ENCODE measurements at regions not wholly inside any gene's neighbourhood (a gene's known extent, or its start where the extent isn't known, plus 50 kb on each side); places are given as distances from the start of the nearest gene placed in this dataset.
A peak's percentile ranks its signal among the peaks of the same experiment; 100 is the strongest.

GRCh38 chr2:215624423-215624829, 188.6 kb upstream of the FN1 start (continued):
- TF ChIP-seq ZNF512B (CRISPR knock-in tag; IDR thresholded peaks at IDR 0.05; ENCODE audit: borderline replicate concordance) = 0 out of 2 replicates have a peak, but pooled peaks have one; percentile 33
- peak; percentile 75; the same call in 1 of the 2 replicates for TF ChIP-seq HOXA5 (CRISPR knock-in tag; IDR thresholded peaks at IDR 0.05)
- peak; percentile 57; the same call in 1 of the 2 replicates for TF ChIP-seq ZBTB33 (CRISPR knock-in tag; IDR thresholded peaks at IDR 0.05)
- no peak for TF ChIP-seq ZNF543 (CRISPR knock-in tag; IDR thresholded peaks at IDR 0.05)
- peak; percentile 98 for TF ChIP-seq ZHX1 (CRISPR knock-in tag; IDR thresholded peaks at IDR 0.05; ENCODE audit: low read depth)
- TF ChIP-seq MTF1 (CRISPR knock-in tag; IDR thresholded peaks at IDR 0.05) = no peak
- 0 out of 2 replicates have a peak, but pooled peaks have one; percentile 50 for TF ChIP-seq POGK (CRISPR knock-in tag; conservative IDR thresholded peaks at IDR 0.05)
- 0 out of 2 replicates have a peak, but pooled peaks have one; percentile 35 for TF ChIP-seq ERF (CRISPR knock-in tag; IDR thresholded peaks at IDR 0.05)
- TF ChIP-seq MBD4 (IDR thresholded peaks at IDR 0.05; ENCODE audit: borderline replicate concordance, low read length) = no peak
- TF ChIP-seq TOE1 (CRISPR knock-in tag; IDR thresholded peaks at IDR 0.05) = no peak
- no peak for TF ChIP-seq ZBTB3 (CRISPR knock-in tag; IDR thresholded peaks at IDR 0.05; ENCODE audit: borderline replicate concordance, low read depth)
- 0 out of 2 replicates have a peak, but pooled peaks have one; percentile 54 for TF ChIP-seq ZNF275 (CRISPR knock-in tag; IDR thresholded peaks at IDR 0.05; ENCODE audit: borderline replicate concordance)
- TF ChIP-seq DMAP1 (CRISPR knock-in tag; IDR thresholded peaks at IDR 0.05) = peak; percentile 40; the same call in 1 of the 2 replicates
- TF ChIP-seq ZNF441 (CRISPR knock-in tag; IDR thresholded peaks at IDR 0.05; ENCODE audit: borderline replicate concordance) = 0 out of 2 replicates have a peak, but pooled peaks have one; percentile 40
- no peak for TF ChIP-seq NRL (CRISPR knock-in tag; IDR thresholded peaks at IDR 0.05; ENCODE audit: borderline replicate concordance)
- TF ChIP-seq KAT8 (CRISPR knock-in tag; IDR thresholded peaks at IDR 0.05) = 0 out of 2 replicates have a peak, but pooled peaks have one; percentile 54
- TF ChIP-seq ZNF83 (CRISPR knock-in tag; IDR thresholded peaks at IDR 0.05; ENCODE audit: borderline replicate concordance) = no peak
- peak; percentile 36 to 92; a peak in 3 of 4 replicates for TF ChIP-seq EP300 (IDR thresholded peaks at IDR 0.05; ENCODE audit: low read depth in 2 of 2, low read length in 2 of 2)
- peak; percentile 66; the same call in 1 of the 2 replicates for TF ChIP-seq EP300 (CRISPR knock-in tag; IDR thresholded peaks at IDR 0.05; ENCODE audit: borderline replicate concordance)
- TF ChIP-seq ZSCAN9 (CRISPR knock-in tag; IDR thresholded peaks at IDR 0.05; ENCODE audit: borderline replicate concordance) = 0 out of 2 replicates have a peak, but pooled peaks have one; percentile 23

All from HepG2 (cell line).